GM12873 (cell line): ENCODE measurements at regions not wholly inside any gene's neighbourhood (a gene's known extent, or its start where the extent isn't known, plus 50 kb on each side); places are given as distances from the start of the nearest gene placed in this dataset.

ENCODE experiments used
- CTCF ChIP-seq: IDR thresholded peaks from 2 replicates; pipeline ENCODE4 v1.5.1; 2012; ENCODE audit warnings: low read depth, mild to moderate bottlenecking, moderate library complexity, low read length, control low read depth; ENCODE audit not compliant: insufficient read depth; ENCODE audit errors: missing control alignments

GRCh38 chr6:145508107-145508506 is 227.2 kb downstream of the EPM2A start:
- peak; percentile 57 for TF ChIP-seq CTCF

GRCh38 chr6:145517492-145517891 is 217.8 kb downstream of the EPM2A start:
- TF ChIP-seq CTCF: no peak

- no peak for TF ChIP-seq CTCF
Observed at GRCh38 chr6:145525038-145525437, 210.3 kb downstream of the EPM2A start.

GRCh38 chr6:145529582-145529981 is 205.7 kb downstream of the EPM2A start:
- TF ChIP-seq CTCF: no peak

GRCh38 chr6:145530454-145530853 is 204.9 kb downstream of the EPM2A start:
- no peak for TF ChIP-seq CTCF

- no peak for TF ChIP-seq CTCF
Observed at GRCh38 chr6:145531032-145531431, 204.3 kb downstream of the EPM2A start.

- no peak for TF ChIP-seq CTCF
Observed at GRCh38 chr6:145531822-145532221, 203.5 kb downstream of the EPM2A start.

- no peak for TF ChIP-seq CTCF
Observed at GRCh38 chr6:145532361-145532760, 203.0 kb downstream of the EPM2A start.
